ENCODE measurements at regions not wholly inside any gene's neighbourhood (a gene's known extent, or its start where the extent isn't known, plus 50 kb on each side); places are given as distances from the start of the nearest gene placed in this dataset.

- TF ChIP-seq, protein P1, sequence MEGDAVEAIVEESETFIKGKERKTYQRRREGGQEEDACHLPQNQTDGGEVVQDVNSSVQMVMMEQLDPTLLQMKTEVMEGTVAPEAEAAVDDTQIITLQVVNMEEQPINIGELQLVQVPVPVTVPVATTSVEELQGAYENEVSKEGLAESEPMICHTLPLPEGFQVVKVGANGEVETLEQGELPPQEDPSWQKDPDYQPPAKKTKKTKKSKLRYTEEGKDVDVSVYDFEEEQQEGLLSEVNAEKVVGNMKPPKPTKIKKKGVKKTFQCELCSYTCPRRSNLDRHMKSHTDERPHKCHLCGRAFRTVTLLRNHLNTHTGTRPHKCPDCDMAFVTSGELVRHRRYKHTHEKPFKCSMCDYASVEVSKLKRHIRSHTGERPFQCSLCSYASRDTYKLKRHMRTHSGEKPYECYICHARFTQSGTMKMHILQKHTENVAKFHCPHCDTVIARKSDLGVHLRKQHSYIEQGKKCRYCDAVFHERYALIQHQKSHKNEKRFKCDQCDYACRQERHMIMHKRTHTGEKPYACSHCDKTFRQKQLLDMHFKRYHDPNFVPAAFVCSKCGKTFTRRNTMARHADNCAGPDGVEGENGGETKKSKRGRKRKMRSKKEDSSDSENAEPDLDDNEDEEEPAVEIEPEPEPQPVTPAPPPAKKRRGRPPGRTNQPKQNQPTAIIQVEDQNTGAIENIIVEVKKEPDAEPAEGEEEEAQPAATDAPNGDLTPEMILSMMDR (conservative IDR thresholded peaks at IDR 0.05; ENCODE audit: low read depth, low read length) = no peak
- no peak for TF ChIP-seq EZH2 (IDR thresholded peaks at IDR 0.05; ENCODE audit: borderline replicate concordance, low read depth, low read length, poor library complexity, severe bottlenecking)
Observed at GRCh38 chr1:106517224-106517623, 539.2 kb upstream of the PRMT6 start.

Measured in A673 (cell line).